Right atrium auricular region (tissue), 2 donors: ENCODE measurements at regions not wholly inside any gene's neighbourhood (a gene's known extent, or its start where the extent isn't known, plus 50 kb on each side); places are given as distances from the start of the nearest gene placed in this dataset.

Source experiments
- DNase-seq: peaks from one replicate; pipeline ENCODE4 v3.0.0-alpha.2; 2019; ENCODE audit warnings: low spot score
- H3K27ac ChIP-seq, 2 donors: fragments of 200-600 bp; sonication (generic); 1 replicate in 1 of 2; 2 replicates in 1 of 2; pipeline ENCODE4 v1.5.1; 2016 to 2019
- H3K27me3 ChIP-seq, 2 donors: fragments of 200-600 bp; sonication (generic); one replicate each; pipeline versions ENCODE4 v1.5.1 to v1.6.0; 2017 to 2019
- H3K36me3 ChIP-seq: fragments of 200-600 bp; sonication (generic); one replicate; pipeline ENCODE4 v1.5.1; 2016
- H3K4me1 ChIP-seq, 2 donors: fragments of 200-600 bp; sonication (generic); one replicate each; pipeline versions ENCODE4 v1.5.1 to v1.6.0; 2017 to 2019
- H3K4me3 ChIP-seq, 2 donors: fragments of 200-600 bp; sonication (generic); 1 replicate in 1 of 2; 2 replicates in 1 of 2; pipeline ENCODE4 v1.5.1; 2017 to 2019; ENCODE audit warnings: mild to moderate bottlenecking in 1 of 2, moderate library complexity in 1 of 2
- H3K9me3 ChIP-seq, 2 donors: fragments of 200-600 bp; sonication (generic); one replicate each; pipeline ENCODE4 v1.5.1; 2019
- CTCF ChIP-seq, 2 donors: fragments of 200-600 bp; sonication (generic); IDR thresholded peaks; one replicate each; pipeline ENCODE4 v1.5.1; 2019; ENCODE audit warnings: antibody characterized with exemption in 2 of 2

- Histone ChIP-seq H3K27ac (no peak overlapping the region), H3K27me3 (no peaks in the 10 kb centered on the region), H3K36me3 (no peaks in the 10 kb centered on the region), H3K4me3 (no peak overlapping the region), H3K4me1 (no peaks in the 10 kb centered on the region), H3K9me3 (no peaks in the 10 kb centered on the region)
- no peak for DNase-seq
- no peak for TF ChIP-seq CTCF (IDR thresholded peaks at IDR 0.05)
These were observed 64.2 kb upstream of the TMCC3 start for GRCh38 chr12:94714378-94715114.

- Histone ChIP-seq H3K9me3 (no peaks in the 10 kb centered on the region), H3K36me3 (no peaks in the 10 kb centered on the region), H3K4me3 (no peak overlapping the region), H3K27me3 (no peaks in the 10 kb centered on the region), H3K27ac (no peak overlapping the region), H3K4me1 (peaks cover 0 to 5% of the 10 kb centered on the region in 2 donors)
- no peak for TF ChIP-seq CTCF (IDR thresholded peaks at IDR 0.05)
- no peak for DNase-seq
These were observed 62.6 kb upstream of the TMCC3 start for GRCh38 chr12:94712815-94713515.

GRCh38 chr12:94710933-94711332 is 60.6 kb upstream of the TMCC3 start:
- peak in 1 of 2 donors; percentile 44 for TF ChIP-seq CTCF (IDR thresholded peaks at IDR 0.05)
- no peak overlapping the region for H3K27ac ChIP-seq
- no peaks in the 10 kb centered on the region for H3K36me3 ChIP-seq
- no peaks in the 10 kb centered on the region for H3K9me3 ChIP-seq
- no peak overlapping the region for H3K4me3 ChIP-seq
- H3K27me3 ChIP-seq, result no peaks in the 10 kb centered on the region
- DNase-seq, result no peak
- peaks cover 0 to 18% of the 10 kb centered on the region in 2 donors for H3K4me1 ChIP-seq

- Histone ChIP-seq H3K4me1 (peaks cover 0 to 38% of the 10 kb centered on the region in 2 donors), H3K36me3 (no peaks in the 10 kb centered on the region), H3K4me3 (peak overlapping the region in 1 of 2 donors; percentile 2), H3K9me3 (no peaks in the 10 kb centered on the region), H3K27me3 (no peaks in the 10 kb centered on the region), H3K27ac (peak overlapping the region in 1 of 2 donors; percentile 6)
- no peak for TF ChIP-seq CTCF (IDR thresholded peaks at IDR 0.05)
- DNase-seq, result no peak
These were observed 57.5 kb upstream of the TMCC3 start for GRCh38 chr12:94707892-94708291.

GRCh38 chr12:94707036-94707435 is 56.7 kb upstream of the TMCC3 start:
- no peaks in the 10 kb centered on the region for H3K9me3 ChIP-seq
- no peaks in the 10 kb centered on the region for H3K27me3 ChIP-seq
- H3K4me1 ChIP-seq, result peaks cover 0 to 38% of the 10 kb centered on the region in 2 donors
- H3K4me3 ChIP-seq, result no peak overlapping the region
- no peaks in the 10 kb centered on the region for H3K36me3 ChIP-seq
- H3K27ac ChIP-seq, result no peak overlapping the region
- no peak for DNase-seq
- no peak for TF ChIP-seq CTCF (IDR thresholded peaks at IDR 0.05)
